GM12878 (cell line): ENCODE measurements at regions not wholly inside any gene's neighbourhood (a gene's known extent, or its start where the extent isn't known, plus 50 kb on each side); places are given as distances from the start of the nearest gene placed in this dataset.

Experiments
- ATAC-seq: fragments of 200-7000 bp; cut with Tn5 transposase; 3 replicates; pipeline ENCODE4 v1.9.1; 2020; ENCODE audit warnings: mild to moderate bottlenecking, moderate library complexity
- BruUV-seq: library from RNA; stranded (reverse); fragments of 400-500 nt; replicated peaks from 2 replicates; lab custom pipeline; 2021; lab: Mats Ljungman, UMichigan
- CTCF ChIA-PET: fragments of 300-600 bp; sonication (Branson Sonifier 250); formaldehyde crosslinking; extraction: SDS; loops from one replicate; lab custom pipeline; 2021; ENCODE audit warnings: inconsistent platforms; lab: Yijun Ruan, JAX
- POLR2A ChIA-PET: fragments of 350-600 bp; formaldehyde crosslinking; extraction: SDS; loops from one replicate; lab custom pipeline; 2021; ENCODE audit warnings: inconsistent platforms; lab: Charles Lee
- RAD21 ChIA-PET: fragments of 300-600 bp; sonication (Branson Sonifier 250); formaldehyde crosslinking; loops from one replicate; lab custom pipeline; 2023; ENCODE audit warnings: antibody characterized with exemption; ENCODE audit not compliant: unreplicated experiment; lab: Charles Lee
- SMC1A ChIA-PET: fragments of 300-600 bp; sonication (Branson Sonifier 250); formaldehyde crosslinking; loops from one replicate; lab custom pipeline; 2023; ENCODE audit not compliant: unreplicated experiment, uncharacterized antibody; lab: Charles Lee
- DNase-seq: peaks from one replicate; pipeline ENCODE4 v3.0.0-alpha.2; 2011; ENCODE audit warnings: low read depth, low spot score
- FAIRE-seq: peaks from 3 replicates; lab custom pipeline; 2011; peaks lifted over from hg19 to GRCh38; lab: Jason Lieb, UNC
- H2AFZ ChIP-seq: 2 replicates; pipeline ENCODE4 v1.6.0; 2011; ENCODE audit warnings: low read depth, low read length, control low read depth; ENCODE audit not compliant: control insufficient read depth
- H3K27ac ChIP-seq: 2 replicates; pipeline ENCODE4 v1.5.1; 2011; ENCODE audit warnings: control low read depth; ENCODE audit not compliant: control insufficient read depth, insufficient read depth
- H3K27me3 ChIP-seq, 2 experiments: replicated peaks in 1 of 2; 2 replicates each; pipeline versions ENCODE4 v1.6.0 to v1.6.1; 2011; ENCODE audit warnings: low read length in 1 of 2; ENCODE audit not compliant: control insufficient read depth in 2 of 2, insufficient read depth in 2 of 2
- H3K36me3 ChIP-seq, 2 experiments: 2 replicates each; pipeline ENCODE4 v1.5.1; 2011; ENCODE audit warnings: low read length in 1 of 2; ENCODE audit not compliant: control insufficient read depth in 2 of 2, insufficient read depth in 2 of 2
- H3K4me1 ChIP-seq: 2 replicates; pipeline ENCODE4 v1.6.1; 2011; ENCODE audit warnings: mild to moderate bottlenecking, low read length, moderate library complexity, mixed read lengths; ENCODE audit not compliant: control insufficient read depth, insufficient read depth
- H3K4me2 ChIP-seq: 2 replicates; pipeline ENCODE4 v1.6.0; 2011; ENCODE audit warnings: control low read depth; ENCODE audit not compliant: control insufficient read depth, insufficient read depth
- H3K4me3 ChIP-seq: fragments of 200-600 bp; sonication (generic); 2 replicates; pipeline ENCODE4 v1.5.1; 2016
- H3K79me2 ChIP-seq: 2 replicates; pipeline ENCODE4 v1.6.0; 2011; ENCODE audit warnings: low read length; ENCODE audit not compliant: control insufficient read depth, insufficient read depth
- H3K9ac ChIP-seq: 2 replicates; pipeline ENCODE4 v1.8.0; 2011; ENCODE audit warnings: low read length, control low read depth, mixed read lengths; ENCODE audit not compliant: control insufficient read depth, insufficient read depth
- H3K9me3 ChIP-seq: replicated peaks from 3 replicates; pipeline ENCODE4 v1.5.1; 2011; ENCODE audit warnings: mild to moderate bottlenecking, low read length; ENCODE audit not compliant: control insufficient read depth, insufficient read depth
- H4K20me1 ChIP-seq: 2 replicates; pipeline ENCODE4 v1.6.0; 2011; ENCODE audit not compliant: control insufficient read depth, insufficient read depth
- ATF3 ChIP-seq: IDR thresholded peaks from 2 replicates; pipeline ENCODE4 v1.6.1; 2011; ENCODE audit warnings: low read depth, mild to moderate bottlenecking, low read length, moderate library complexity, borderline replicate concordance; ENCODE audit errors: extremely low read depth
- BHLHE40 ChIP-seq, 2 experiments: fragments of 450-650 bp in 1 of 2; IDR thresholded peaks; 2 replicates each; pipeline ENCODE4 v1.6.1; 2011 to 2017; ENCODE audit warnings: low read depth in 2 of 2, borderline replicate concordance in 1 of 2, improper control_type of control experiment in 1 of 2, low read length in 1 of 2, mild to moderate bottlenecking in 1 of 2
- CREB1 ChIP-seq: IDR thresholded peaks from 2 replicates; pipeline ENCODE4 v1.6.1; 2012; ENCODE audit warnings: low read depth, mild to moderate bottlenecking, inconsistent platforms
- JUNB ChIP-seq: IDR thresholded peaks from 2 replicates; pipeline ENCODE4 v1.6.1; 2016; ENCODE audit warnings: antibody characterized with exemption, mild to moderate bottlenecking
- KAT2A ChIP-seq: conservative IDR thresholded peaks from 2 replicates; pipeline ENCODE4 v1.6.1; 2011; ENCODE audit warnings: low read depth, low read length; ENCODE audit not compliant: control insufficient read depth
- KDM1A ChIP-seq: fragments of 200-600 bp; sonication (generic); IDR thresholded peaks from 2 replicates; pipeline ENCODE4 v1.6.1; 2016; ENCODE audit warnings: borderline replicate concordance
- MYC ChIP-seq: IDR thresholded peaks from 2 replicates; pipeline ENCODE4 v1.6.1; 2011; ENCODE audit warnings: mild to moderate bottlenecking, low read length, moderate library complexity, inconsistent platforms; ENCODE audit not compliant: insufficient read depth, insufficient replicate concordance, insufficient read length, severe bottlenecking
- NR2F1 ChIP-seq: fragments of 450-650 bp; conservative IDR thresholded peaks from 2 replicates; pipeline ENCODE4 v1.6.1; 2017; ENCODE audit warnings: mild to moderate bottlenecking
- NRF1 ChIP-seq: conservative IDR thresholded peaks from 2 replicates; pipeline ENCODE4 v1.6.1; 2011; ENCODE audit warnings: mild to moderate bottlenecking, low read depth, low read length, improper control_type of control experiment
- POLR2A ChIP-seq: IDR thresholded peaks from 2 replicates; pipeline ENCODE4 v1.6.1; 2011; ENCODE audit warnings: low read depth, mild to moderate bottlenecking, low read length
- RAD51 ChIP-seq: fragments of 450-650 bp; IDR thresholded peaks from 2 replicates; pipeline ENCODE4 v1.6.1; 2016; ENCODE audit warnings: moderate library complexity, mild to moderate bottlenecking, inconsistent platforms
- SIN3A ChIP-seq: IDR thresholded peaks from 2 replicates; pipeline ENCODE4 v1.6.1; 2012; ENCODE audit warnings: low read depth, low read length, improper control_type of control experiment
- WGBS: methylation state at CpG from one replicate; pipeline ENCODE4 v1.1.6; 2016; ENCODE audit warnings: low lambda C conversion rate; ENCODE audit not compliant: insufficient replicate concordance, insufficient coverage; ENCODE audit errors: missing lambda C conversion rate; 5-methylcytosine and 5-hydroxymethylcytosine counted together
- in situ Hi-C: fragments of 300-500 bp; cut with MboI; formaldehyde crosslinking; loops from 9 replicates; pipeline ENCODE4 v1.14.3; 2018; ENCODE audit warnings: mixed read lengths
- intact Hi-C: fragments of 100-400 bp; cut with micrococcal nuclease; formaldehyde crosslinking; loops from one replicate; pipeline ENCODE4 v1.14.2; 2022; ENCODE audit not compliant: unreplicated experiment

- in situ Hi-C loops (no loop called here), intact Hi-C loops (no loop called here)
- Histone ChIP-seq H3K4me3 (no peak overlapping the region), H3K9ac (no peak overlapping the region), H3K36me3 (no peaks in the 10 kb centered on the region), H2AFZ (no peak overlapping the region), H3K27me3 (no peaks in the 10 kb centered on the region), H3K79me2 (no peaks in the 10 kb centered on the region), H3K4me2 (no peak overlapping the region), H3K27ac (no peak overlapping the region), H3K4me1 (no peaks in the 10 kb centered on the region), H3K9me3 (no peaks in the 10 kb centered on the region), H4K20me1 (no peaks in the 10 kb centered on the region)
- POLR2A ChIA-PET = no interaction called here
- CTCF ChIA-PET = no interaction called here
- BruUV-seq = no TSS peak
- no peak for DNase-seq
- SMC1A ChIA-PET = no interaction called here
- RAD21 ChIA-PET = no interaction called here
- ATAC-seq = no peak
- no peak for FAIRE-seq
- WGBS = 43% methylated on average over 6 of the region's 6 CpGs
- TF ChIP-seq JUNB = no peak
- no peak for TF ChIP-seq KDM1A
- TF ChIP-seq NR2F1 = no peak
- no peak for TF ChIP-seq NRF1
- TF ChIP-seq KAT2A = no peak
- no peak for TF ChIP-seq POLR2A
- TF ChIP-seq RAD51 = no peak
- TF ChIP-seq BHLHE40 (IDR thresholded peaks at IDR 0.05; ENCODE audit: borderline replicate concordance in 1 of 2, low read depth in 2 of 2, low read length in 1 of 2) = no peak
- no peak for TF ChIP-seq SIN3A
- TF ChIP-seq CREB1 = no peak
- TF ChIP-seq ATF3 = no peak
- no peak for TF ChIP-seq MYC
Measured at GRCh38 chr2:6417050-6417449, 448.7 kb downstream of the CMPK2 start.
